Stimulated activated effector memory CD8-positive, alpha-beta T cell treated with anti-CD3 and anti-CD28 coated beads, Interleukin-12 subunit alpha, Interleukin-12 subunit beta, amount 100 ng/mL, for 72 hours (primary cell): ENCODE measurements at regions not wholly inside any gene's neighbourhood (a gene's known extent, or its start where the extent isn't known, plus 50 kb on each side); places are given as distances from the start of the nearest gene placed in this dataset.

Experiments used
- ATAC-seq: fragments of 150-1000 bp; cut with Tn5 transposase; 2 replicates; pipeline ENCODE4 v1.10.0; 2021
- DNase-seq, 2 donors: peaks; one replicate each; pipeline ENCODE4 v3.0.0; 2021 to 2022; ENCODE audit warnings: low spot score in 2 of 2
- H3K27ac Mint-ChIP-seq: one replicate; pipeline ENCODE4 v1.8.0; 2022; ENCODE audit warnings: mild to moderate bottlenecking, mixed read lengths
- H3K36me3 Mint-ChIP-seq: one replicate; pipeline ENCODE4 v1.8.0; 2022; ENCODE audit warnings: mild to moderate bottlenecking, mixed read lengths
- H3K4me1 Mint-ChIP-seq: one replicate; pipeline ENCODE4 v1.8.0; 2022; ENCODE audit warnings: mixed read lengths
- H3K4me3 Mint-ChIP-seq: one replicate; pipeline ENCODE4 v1.8.0; 2022; ENCODE audit warnings: mild to moderate bottlenecking, mixed read lengths
- H3K9me3 Mint-ChIP-seq: one replicate; pipeline ENCODE4 v1.8.0; 2022; ENCODE audit warnings: mixed read lengths

GRCh38 chr11:29265792-29266191, 751.0 kb downstream of the KCNA4 start:
- Mint-ChIP-seq H3K4me3 (no peak overlapping the region), H3K36me3 (no peaks in the 10 kb centered on the region), H3K4me1 (no peaks in the 10 kb centered on the region), H3K27ac (no peak overlapping the region), H3K9me3 (peaks cover 11% of the 10 kb centered on the region)
- ATAC-seq (no peak), DNase-seq (no peak)

DNA sequence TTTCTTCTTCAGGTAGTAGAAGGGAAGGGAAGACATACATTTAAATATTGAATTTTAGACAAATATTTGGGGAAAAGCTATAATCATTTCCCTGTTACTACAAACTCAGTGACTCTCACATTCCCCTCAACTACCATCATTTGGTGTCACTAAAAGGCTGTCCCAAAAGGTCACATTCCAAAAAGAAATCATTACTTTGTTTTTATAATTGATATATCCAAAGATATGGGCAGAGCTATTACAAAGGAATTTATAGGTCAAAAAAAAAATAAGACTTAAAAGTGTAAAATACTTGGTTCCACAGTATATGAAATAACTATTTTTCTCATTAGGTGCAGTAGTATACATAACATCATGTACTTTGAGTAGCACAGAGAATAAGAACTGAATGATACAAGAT, 751.4 kb downstream of the KCNA4 start:
- no peak overlapping the region for H3K27ac Mint-ChIP-seq
- H3K4me3 Mint-ChIP-seq, result no peak overlapping the region
- no peak for ATAC-seq
- peaks cover 11% of the 10 kb centered on the region for H3K9me3 Mint-ChIP-seq
- no peak for DNase-seq
- H3K36me3 Mint-ChIP-seq, result no peaks in the 10 kb centered on the region
- H3K4me1 Mint-ChIP-seq, result no peaks in the 10 kb centered on the region

DNA sequence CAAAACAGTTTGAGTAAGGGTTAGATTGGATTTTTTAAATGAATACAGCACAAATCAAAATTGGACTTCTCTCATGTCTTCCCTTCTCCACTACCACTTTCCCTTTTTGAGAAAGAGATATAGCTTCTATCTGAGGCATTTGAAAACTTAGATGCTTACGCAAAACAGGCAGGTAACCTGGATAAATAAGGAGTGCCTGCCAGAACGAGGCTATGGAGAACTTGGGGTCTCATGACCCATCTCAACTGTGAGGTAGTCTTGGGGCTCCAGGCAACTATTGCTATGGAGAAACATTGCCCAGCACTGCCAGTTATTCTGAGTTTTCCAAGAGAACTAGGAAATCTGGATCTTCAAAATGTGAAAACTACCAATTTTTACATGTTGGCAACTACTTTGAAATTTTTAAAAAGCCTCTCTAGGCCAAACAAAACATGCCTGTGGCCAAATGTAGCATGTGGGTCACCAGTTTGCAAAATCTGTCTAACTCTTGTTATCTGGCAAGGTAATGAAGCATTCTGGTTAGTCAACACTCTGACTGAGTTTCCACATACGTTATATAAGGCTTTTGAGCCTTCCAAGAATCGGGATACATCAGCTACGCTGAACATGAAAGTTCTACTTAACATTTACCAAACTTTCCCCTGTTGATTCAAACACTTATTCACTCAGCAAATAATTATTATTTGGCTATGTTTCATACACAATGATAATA, 752.7 kb downstream of the KCNA4 start:
- no peak for ATAC-seq
- H3K9me3 Mint-ChIP-seq, result peaks cover 11% of the 10 kb centered on the region
- no peaks in the 10 kb centered on the region for H3K4me1 Mint-ChIP-seq
- DNase-seq, result no peak
- no peak overlapping the region for H3K27ac Mint-ChIP-seq
- H3K4me3 Mint-ChIP-seq, result no peak overlapping the region
- H3K36me3 Mint-ChIP-seq, result no peaks in the 10 kb centered on the region

DNA sequence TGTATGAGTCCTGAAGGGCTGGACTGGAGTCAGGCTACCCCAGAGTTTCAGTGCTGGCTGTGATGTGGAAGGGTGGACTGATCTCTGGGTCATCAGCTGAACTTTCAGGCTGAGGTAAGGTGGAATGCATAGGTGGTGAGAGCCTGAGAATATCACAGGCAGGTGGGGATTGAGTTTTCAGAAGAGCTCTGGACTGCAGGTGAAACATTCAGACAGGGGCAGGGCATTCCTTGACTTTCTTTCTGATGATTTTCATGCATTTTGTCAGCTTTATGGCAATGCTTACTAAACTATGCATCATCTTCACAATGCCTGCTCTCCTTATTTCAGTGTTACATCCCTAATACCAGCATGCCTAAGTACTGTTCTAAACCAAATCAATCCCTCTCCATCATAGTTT, 755.0 kb downstream of the KCNA4 start:
- DNase-seq, result no peak
- H3K4me1 Mint-ChIP-seq, result no peaks in the 10 kb centered on the region
- ATAC-seq, result no peak
- no peaks in the 10 kb centered on the region for H3K36me3 Mint-ChIP-seq
- no peak overlapping the region for H3K4me3 Mint-ChIP-seq
- no peak overlapping the region for H3K27ac Mint-ChIP-seq
- peaks cover 10% of the 10 kb centered on the region for H3K9me3 Mint-ChIP-seq

GRCh38 chr11:29260939-29261705, 755.7 kb downstream of the KCNA4 start:
- Mint-ChIP-seq H3K4me3 (no peak overlapping the region), H3K36me3 (no peaks in the 10 kb centered on the region), H3K27ac (no peak overlapping the region), H3K4me1 (no peaks in the 10 kb centered on the region), H3K9me3 (peaks cover 10% of the 10 kb centered on the region)
- DNase-seq, result no peak
- ATAC-seq, result no peak

- no peak for ATAC-seq
- Mint-ChIP-seq H3K9me3 (peaks cover 5% of the 10 kb centered on the region), H3K4me1 (no peaks in the 10 kb centered on the region), H3K27ac (no peak overlapping the region), H3K36me3 (no peaks in the 10 kb centered on the region), H3K4me3 (no peak overlapping the region)
- DNase-seq, result no peak
Observed at GRCh38 chr11:29258411-29258810, 758.4 kb downstream of the KCNA4 start.

- H3K4me3 Mint-ChIP-seq, result no peak overlapping the region
- no peaks in the 10 kb centered on the region for H3K4me1 Mint-ChIP-seq
- DNase-seq (no peak), ATAC-seq (no peak)
- no peaks in the 10 kb centered on the region for H3K36me3 Mint-ChIP-seq
- H3K9me3 Mint-ChIP-seq, result peaks cover 7% of the 10 kb centered on the region
- no peak overlapping the region for H3K27ac Mint-ChIP-seq
Observed at GRCh38 chr11:29256580-29256979, 760.2 kb downstream of the KCNA4 start.

- H3K27ac Mint-ChIP-seq, result no peak overlapping the region
- no peak overlapping the region for H3K4me3 Mint-ChIP-seq
- ATAC-seq, result no peak
- peaks cover 10% of the 10 kb centered on the region for H3K9me3 Mint-ChIP-seq
- no peaks in the 10 kb centered on the region for H3K4me1 Mint-ChIP-seq
- no peak for DNase-seq
- H3K36me3 Mint-ChIP-seq, result no peaks in the 10 kb centered on the region
Observed at GRCh38 chr11:29255401-29255800, 761.4 kb downstream of the KCNA4 start.

DNA sequence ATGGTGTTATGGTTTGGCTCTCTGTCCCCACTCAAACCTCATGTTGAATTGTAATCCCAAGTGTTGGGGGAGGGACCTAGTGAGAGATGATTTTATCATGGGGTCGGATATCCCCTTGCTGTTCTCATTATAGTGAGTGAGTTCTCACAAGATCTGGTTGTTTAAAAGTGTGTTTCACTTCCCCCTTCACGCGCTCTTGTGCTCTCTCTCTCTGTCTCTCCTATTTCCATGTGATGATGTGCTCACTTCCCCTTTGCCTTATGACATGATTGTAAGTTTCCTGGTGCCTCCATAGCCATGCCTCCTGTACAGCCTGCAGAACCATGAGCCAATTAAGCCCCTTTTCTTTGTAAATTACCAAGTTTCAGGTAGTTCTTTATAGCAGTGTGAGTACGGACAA, 765.1 kb downstream of the KCNA4 start:
- H3K27ac Mint-ChIP-seq, result no peak overlapping the region
- DNase-seq (no peak), ATAC-seq (no peak)
- H3K9me3 Mint-ChIP-seq, result peaks cover 9% of the 10 kb centered on the region
- no peak overlapping the region for H3K4me3 Mint-ChIP-seq
- H3K36me3 Mint-ChIP-seq, result no peaks in the 10 kb centered on the region
- no peaks in the 10 kb centered on the region for H3K4me1 Mint-ChIP-seq

DNA sequence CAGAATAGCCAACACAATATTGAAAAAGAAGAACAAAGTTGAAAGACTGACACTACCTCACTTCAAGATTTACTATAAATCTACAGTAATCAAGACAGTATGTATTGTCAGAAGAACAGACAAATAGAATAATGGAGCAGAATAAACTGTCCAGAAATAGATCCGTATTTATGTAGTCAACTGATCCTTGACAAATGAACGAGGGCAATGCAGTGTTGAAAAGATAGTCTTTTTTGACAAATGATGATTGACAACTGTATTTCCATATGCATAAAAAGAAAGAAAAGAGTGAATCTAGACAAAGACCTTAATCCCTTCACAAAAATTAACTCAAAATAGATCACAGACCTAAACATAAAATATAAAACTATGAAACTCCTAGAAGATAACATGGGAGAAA, 767.1 kb downstream of the KCNA4 start:
- no peaks in the 10 kb centered on the region for H3K36me3 Mint-ChIP-seq
- H3K4me3 Mint-ChIP-seq, result no peak overlapping the region
- DNase-seq (no peak), ATAC-seq (no peak)
- no peaks in the 10 kb centered on the region for H3K4me1 Mint-ChIP-seq
- peaks cover 17% of the 10 kb centered on the region for H3K9me3 Mint-ChIP-seq
- no peak overlapping the region for H3K27ac Mint-ChIP-seq

- Mint-ChIP-seq H3K9me3 (peaks cover 17% of the 10 kb centered on the region), H3K4me3 (no peak overlapping the region), H3K27ac (no peak overlapping the region), H3K36me3 (no peaks in the 10 kb centered on the region), H3K4me1 (no peaks in the 10 kb centered on the region)
- no peak for DNase-seq
- no peak for ATAC-seq
Observed at GRCh38 chr11:29244355-29244754, 772.5 kb downstream of the KCNA4 start.

DNA sequence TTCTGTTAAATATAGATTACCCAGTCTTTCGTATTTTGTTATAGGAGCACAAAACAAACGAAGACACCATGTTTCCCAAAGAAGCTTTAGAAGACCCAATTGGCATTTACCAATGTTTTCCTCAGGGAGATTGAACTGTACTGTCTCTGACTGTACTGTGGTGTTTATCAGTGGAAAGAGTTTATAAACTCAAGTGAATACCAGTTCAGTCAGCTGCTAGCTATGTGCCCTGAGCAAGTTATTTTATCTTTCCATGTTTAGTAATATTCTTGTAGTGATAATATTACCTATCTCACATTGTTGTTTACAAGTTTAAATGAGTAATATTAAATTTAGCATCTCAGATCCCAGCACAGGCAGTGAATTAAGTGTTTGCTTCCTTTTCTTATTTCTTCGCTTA, 773.2 kb downstream of the KCNA4 start:
- DNase-seq (no peak), ATAC-seq (no peak)
- Mint-ChIP-seq H3K4me3 (no peak overlapping the region), H3K27ac (no peak overlapping the region), H3K4me1 (no peaks in the 10 kb centered on the region), H3K36me3 (no peaks in the 10 kb centered on the region), H3K9me3 (peaks cover 19% of the 10 kb centered on the region)

- Mint-ChIP-seq H3K27ac (no peak overlapping the region), H3K9me3 (peaks cover 20% of the 10 kb centered on the region)
- ATAC-seq, result no peak
Observed at GRCh38 chr11:29231991-29232390, 784.8 kb downstream of the KCNA4 start.

DNA sequence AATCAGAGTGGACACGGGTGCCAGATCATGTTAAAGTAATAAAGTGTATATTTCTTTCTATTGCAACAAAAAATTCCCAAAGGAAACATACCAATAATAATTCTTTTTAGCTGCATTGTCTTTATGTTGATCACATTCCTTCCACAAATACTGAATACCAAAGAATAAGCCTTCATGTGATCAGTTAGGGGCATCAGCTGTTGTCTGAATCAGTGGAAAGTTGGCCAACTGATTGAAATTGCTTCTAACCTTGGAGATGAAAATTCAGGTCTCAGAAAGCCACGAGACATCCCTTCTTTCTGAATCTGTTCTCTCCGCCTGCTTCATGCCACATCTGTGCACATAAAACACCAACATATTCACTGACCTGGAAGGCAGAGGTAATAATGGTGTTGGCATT, 785.2 kb downstream of the KCNA4 start:
- Mint-ChIP-seq H3K4me3 (no peak overlapping the region), H3K27ac (no peak overlapping the region), H3K9me3 (peaks cover 20% of the 10 kb centered on the region), H3K36me3 (no peaks in the 10 kb centered on the region), H3K4me1 (no peaks in the 10 kb centered on the region)
- DNase-seq (no peak), ATAC-seq (no peak)

More at GRCh38 chr11:29231991-29232390, 784.8 kb downstream of the KCNA4 start:
- Mint-ChIP-seq H3K36me3 (no peaks in the 10 kb centered on the region), H3K4me1 (no peaks in the 10 kb centered on the region), H3K4me3 (no peak overlapping the region)
- DNase-seq, result no peak

GRCh38 chr11:29227811-29228210, 789.0 kb downstream of the KCNA4 start:
- ATAC-seq, result no peak
- H3K36me3 Mint-ChIP-seq, result no peaks in the 10 kb centered on the region
- H3K27ac Mint-ChIP-seq, result no peak overlapping the region

GRCh38 chr11:29224739-29225384, 792.0 kb downstream of the KCNA4 start:
- Mint-ChIP-seq H3K36me3 (no peaks in the 10 kb centered on the region), H3K9me3 (peaks cover 19% of the 10 kb centered on the region), H3K4me1 (no peaks in the 10 kb centered on the region), H3K27ac (no peak overlapping the region), H3K4me3 (no peak overlapping the region)
- DNase-seq, result no peak
- ATAC-seq, result no peak

More at GRCh38 chr11:29227811-29228210, 789.0 kb downstream of the KCNA4 start:
- H3K9me3 Mint-ChIP-seq, result peaks cover 18% of the 10 kb centered on the region
- H3K4me1 Mint-ChIP-seq, result no peaks in the 10 kb centered on the region
- H3K4me3 Mint-ChIP-seq, result no peak overlapping the region
- DNase-seq, result no peak
